ENCODE measurements at regions not wholly inside any gene's neighbourhood (a gene's known extent, or its start where the extent isn't known, plus 50 kb on each side); places are given as distances from the start of the nearest gene placed in this dataset.

DNA sequence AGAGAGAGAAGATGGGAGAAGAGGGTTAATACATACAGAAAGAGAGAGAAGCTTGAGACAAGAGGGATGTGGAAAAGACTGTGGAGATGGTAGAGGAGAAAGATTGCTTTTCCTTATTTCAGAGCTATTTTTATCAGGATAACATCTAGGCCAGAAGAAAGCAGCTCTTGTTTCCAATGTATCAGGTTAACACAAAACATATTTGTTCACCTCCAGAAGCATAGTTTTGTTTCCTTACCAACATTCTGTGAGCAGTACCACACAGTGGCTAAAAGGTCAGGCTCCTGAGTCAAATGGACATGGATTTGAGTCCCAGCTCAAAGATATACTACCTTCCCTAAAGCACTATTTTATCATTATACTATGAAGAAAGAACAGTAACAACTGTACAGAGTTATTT lies 185.5 kb downstream of the DUSP10 start:
- Histone ChIP-seq H3K4me3 (ENCODE audit: low read depth, low read length) (no peak overlapping the region), H3K9me3 (ENCODE audit: control insufficient read depth, insufficient read depth, low read length) (no peaks in the 10 kb centered on the region), H3K36me3 (ENCODE audit: control insufficient read depth, insufficient read depth, low read length) (no peaks in the 10 kb centered on the region), H3K4me1 (ENCODE audit: control insufficient read depth, insufficient read depth, low read length) (no peaks in the 10 kb centered on the region), H3K27me3 (ENCODE audit: control insufficient read depth, insufficient read depth, low read length) (no peaks in the 10 kb centered on the region), H3K9ac (ENCODE audit: low read depth, low read length) (no peak overlapping the region)

DNA sequence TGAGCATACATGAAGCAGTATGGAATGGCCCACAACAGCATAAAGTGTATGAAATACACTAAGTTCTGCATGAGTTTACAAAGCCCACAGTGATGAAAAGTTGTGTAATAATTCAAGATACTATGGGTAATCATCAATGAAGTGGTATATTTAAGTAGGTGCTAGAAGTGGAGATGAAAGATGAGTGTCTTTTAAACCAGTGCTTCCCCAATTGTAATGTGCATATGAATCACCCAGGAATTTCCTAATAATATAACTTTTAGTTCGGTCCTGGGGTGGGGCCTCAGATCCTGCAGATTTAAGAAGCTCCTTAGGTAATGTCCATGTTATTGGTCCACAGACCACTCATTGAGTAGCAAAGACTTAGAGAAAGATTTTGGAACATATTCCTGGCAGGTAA lies 184.9 kb downstream of the DUSP10 start:
- Histone ChIP-seq H3K4me1 (ENCODE audit: control insufficient read depth, insufficient read depth, low read length) (no peaks in the 10 kb centered on the region), H3K27me3 (ENCODE audit: control insufficient read depth, insufficient read depth, low read length) (no peaks in the 10 kb centered on the region), H3K36me3 (ENCODE audit: control insufficient read depth, insufficient read depth, low read length) (no peaks in the 10 kb centered on the region), H3K4me3 (ENCODE audit: low read depth, low read length) (no peak overlapping the region), H3K9ac (ENCODE audit: low read depth, low read length) (no peak overlapping the region), H3K9me3 (ENCODE audit: control insufficient read depth, insufficient read depth, low read length) (no peaks in the 10 kb centered on the region)

DNA sequence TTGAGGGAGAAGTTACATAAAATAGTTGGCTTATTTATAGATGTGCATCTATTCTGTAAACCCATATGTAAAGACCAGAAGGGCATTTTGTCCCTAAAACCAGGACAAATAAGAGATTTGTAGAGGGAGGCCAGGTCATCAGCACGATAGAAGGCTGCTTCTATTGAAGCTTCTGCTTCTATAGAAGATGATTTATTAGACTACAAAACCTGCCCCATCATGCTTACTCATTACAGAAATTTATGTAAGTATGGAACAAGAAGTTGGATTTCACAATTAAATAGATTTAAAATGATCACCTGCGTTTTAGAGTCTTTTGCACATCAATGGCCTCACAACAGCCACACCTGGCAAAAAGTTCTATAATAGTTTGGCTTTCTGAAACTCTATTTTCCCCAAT lies 183.5 kb downstream of the DUSP10 start:
- Histone ChIP-seq H3K27me3 (ENCODE audit: control insufficient read depth, insufficient read depth, low read length) (no peaks in the 10 kb centered on the region), H3K9ac (ENCODE audit: low read depth, low read length) (no peak overlapping the region), H3K36me3 (ENCODE audit: control insufficient read depth, insufficient read depth, low read length) (no peaks in the 10 kb centered on the region), H3K9me3 (ENCODE audit: control insufficient read depth, insufficient read depth, low read length) (no peaks in the 10 kb centered on the region), H3K4me1 (ENCODE audit: control insufficient read depth, insufficient read depth, low read length) (no peaks in the 10 kb centered on the region), H3K4me3 (ENCODE audit: low read depth, low read length) (no peak overlapping the region)

DNA sequence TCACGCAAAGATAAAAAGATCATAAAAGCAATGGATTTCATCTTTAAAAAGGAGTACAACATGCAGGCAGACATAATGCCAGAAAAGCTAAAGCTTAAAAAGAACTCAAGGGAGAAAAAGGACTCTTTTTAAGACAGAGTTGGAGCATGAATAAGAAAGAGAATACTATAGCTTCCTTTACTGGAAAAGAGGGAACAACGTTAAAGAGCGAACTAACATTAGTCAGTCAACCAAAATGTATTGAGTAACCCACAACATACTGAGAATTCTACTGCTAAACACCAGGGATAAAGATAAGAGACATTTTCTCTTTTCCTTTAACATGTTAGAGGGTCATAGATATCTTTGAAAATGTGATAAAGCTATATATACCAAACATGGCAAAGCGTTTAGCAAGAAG lies 182.0 kb downstream of the DUSP10 start:
- no peaks in the 10 kb centered on the region for H3K4me1 ChIP-seq (ENCODE audit: control insufficient read depth, insufficient read depth, low read length)
- no peaks in the 10 kb centered on the region for H3K36me3 ChIP-seq (ENCODE audit: control insufficient read depth, insufficient read depth, low read length)
- H3K4me3 ChIP-seq (ENCODE audit: low read depth, low read length), result no peak overlapping the region
- no peak overlapping the region for H3K9ac ChIP-seq (ENCODE audit: low read depth, low read length)
- no peaks in the 10 kb centered on the region for H3K27me3 ChIP-seq (ENCODE audit: control insufficient read depth, insufficient read depth, low read length)
- no peaks in the 10 kb centered on the region for H3K9me3 ChIP-seq (ENCODE audit: control insufficient read depth, insufficient read depth, low read length)

DNA sequence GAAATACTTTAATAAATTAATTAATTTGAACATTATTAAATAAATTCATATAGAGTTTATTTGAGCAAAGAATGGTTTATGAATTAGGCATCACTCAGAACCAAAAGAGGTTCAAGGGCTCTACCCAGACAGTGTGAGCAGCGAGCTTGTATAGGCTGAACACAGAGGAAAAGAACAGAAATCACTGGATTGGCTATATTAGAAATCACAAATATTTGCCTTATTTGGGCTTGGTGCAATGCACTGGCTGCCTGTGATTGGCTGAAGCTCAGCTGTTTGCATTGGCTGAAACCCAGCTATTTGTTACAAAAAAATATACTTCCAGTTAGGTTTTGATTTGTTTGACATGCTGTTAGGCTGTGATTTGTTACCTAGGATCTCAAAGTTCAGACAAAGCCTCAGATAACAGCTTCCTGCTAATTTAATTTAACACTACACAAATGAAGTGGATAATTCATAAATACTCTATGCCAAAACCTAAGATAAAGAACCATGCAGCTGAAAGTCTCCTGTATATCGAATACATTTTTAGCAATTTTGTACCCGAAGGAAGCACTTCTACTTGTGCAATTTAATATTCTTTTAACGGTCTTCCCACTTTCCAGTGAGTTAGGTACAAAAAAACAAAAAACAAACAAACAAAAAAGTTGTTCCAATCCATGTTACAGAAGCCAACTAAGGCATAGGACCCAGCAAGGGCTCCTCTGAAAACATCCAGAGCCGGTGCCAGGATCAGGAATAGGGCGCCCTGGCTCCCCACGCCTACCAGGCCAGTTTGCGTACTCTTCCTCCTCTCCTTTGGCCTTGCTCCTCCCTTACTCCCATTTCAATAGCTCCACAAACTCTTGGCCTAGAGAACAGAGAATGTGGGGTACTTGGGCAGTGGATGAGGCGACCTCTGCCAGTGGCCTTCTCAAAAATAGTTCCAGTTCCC lies 179.1 kb downstream of the DUSP10 start:
- Histone ChIP-seq H3K9me3 (ENCODE audit: control insufficient read depth, insufficient read depth, low read length) (no peaks in the 10 kb centered on the region), H3K36me3 (ENCODE audit: control insufficient read depth, insufficient read depth, low read length) (no peaks in the 10 kb centered on the region), H3K4me1 (ENCODE audit: control insufficient read depth, insufficient read depth, low read length) (peaks cover 2% of the 10 kb centered on the region), H3K9ac (ENCODE audit: low read depth, low read length) (no peak overlapping the region), H3K27me3 (ENCODE audit: control insufficient read depth, insufficient read depth, low read length) (no peaks in the 10 kb centered on the region), H3K4me3 (ENCODE audit: low read depth, low read length) (no peak overlapping the region)

DNA sequence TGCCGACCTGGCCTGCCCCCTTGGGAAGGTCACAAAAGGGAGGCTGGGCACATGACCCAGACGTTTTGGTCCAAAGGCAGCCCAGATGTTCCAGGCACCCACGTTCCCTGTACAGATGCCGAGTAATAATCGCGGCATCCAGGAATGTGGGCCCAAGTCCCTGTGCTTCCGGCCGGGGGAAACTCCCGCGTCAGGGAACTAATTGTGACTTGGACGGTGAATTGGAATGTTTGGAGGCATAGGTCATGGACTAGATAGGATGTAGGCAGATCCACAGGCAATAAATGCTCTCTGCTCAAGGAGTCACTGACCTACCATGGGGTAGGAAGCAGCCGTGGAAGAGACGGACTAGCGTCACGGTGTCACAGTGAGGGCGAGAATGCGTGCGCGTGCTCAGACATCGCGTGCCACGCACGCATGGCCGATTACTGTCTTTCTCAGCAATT lies 178.4 kb downstream of the DUSP10 start:
- H3K4me1 ChIP-seq (ENCODE audit: control insufficient read depth, insufficient read depth, low read length), result peaks cover 2% of the 10 kb centered on the region

DNA sequence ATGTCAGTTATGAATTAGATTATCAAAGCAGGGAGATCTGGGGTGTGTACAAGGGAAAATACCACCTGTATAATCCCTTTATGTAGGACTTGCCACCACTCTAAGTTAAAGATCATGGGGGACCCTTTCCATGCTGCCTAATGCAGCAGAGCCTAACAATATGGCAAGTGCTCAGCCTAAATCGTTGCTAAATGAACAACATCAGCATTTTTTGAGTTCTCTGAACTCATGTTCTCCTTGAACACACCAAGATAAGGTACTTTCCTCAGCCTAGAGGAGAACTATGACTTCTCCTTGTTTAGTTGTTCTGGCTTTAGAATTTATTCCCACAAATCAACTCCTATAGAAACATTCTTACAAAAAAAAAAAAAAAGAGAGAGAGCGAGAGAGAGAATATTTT lies 177.0 kb downstream of the DUSP10 start:
- Histone ChIP-seq H3K36me3 (ENCODE audit: control insufficient read depth, insufficient read depth, low read length) (no peaks in the 10 kb centered on the region), H3K9ac (ENCODE audit: low read depth, low read length) (no peak overlapping the region), H3K27me3 (ENCODE audit: control insufficient read depth, insufficient read depth, low read length) (no peaks in the 10 kb centered on the region), H3K4me3 (ENCODE audit: low read depth, low read length) (no peak overlapping the region), H3K4me1 (ENCODE audit: control insufficient read depth, insufficient read depth, low read length) (peaks cover 2% of the 10 kb centered on the region), H3K9me3 (ENCODE audit: control insufficient read depth, insufficient read depth, low read length) (no peaks in the 10 kb centered on the region)

More for the DNA sequence above, 178.4 kb downstream of the DUSP10 start:
- H3K36me3 ChIP-seq (ENCODE audit: control insufficient read depth, insufficient read depth, low read length), result no peaks in the 10 kb centered on the region
- no peak overlapping the region for H3K4me3 ChIP-seq (ENCODE audit: low read depth, low read length)
- H3K9me3 ChIP-seq (ENCODE audit: control insufficient read depth, insufficient read depth, low read length), result no peaks in the 10 kb centered on the region
- no peak overlapping the region for H3K9ac ChIP-seq (ENCODE audit: low read depth, low read length)
- H3K27me3 ChIP-seq (ENCODE audit: control insufficient read depth, insufficient read depth, low read length), result no peaks in the 10 kb centered on the region

DNA sequence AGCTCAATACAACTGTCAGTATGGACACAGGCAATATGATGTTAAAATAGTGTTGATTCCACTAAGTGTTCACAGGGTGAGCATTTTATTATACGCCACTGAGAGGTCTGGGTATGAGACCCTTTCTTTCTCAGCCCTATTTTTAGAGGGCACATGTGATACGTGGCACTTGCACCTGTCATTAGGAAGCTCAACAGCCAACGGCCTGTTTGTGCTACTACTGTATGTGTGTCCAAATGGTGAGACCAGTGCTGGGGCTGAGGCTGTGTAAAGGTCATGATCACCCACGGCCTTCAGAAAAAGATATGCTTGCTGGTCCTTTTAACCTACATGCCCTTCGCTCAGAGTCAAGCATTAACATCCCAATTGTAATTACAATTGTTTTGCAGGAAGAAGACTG lies 176.2 kb downstream of the DUSP10 start:
- no peaks in the 10 kb centered on the region for H3K9me3 ChIP-seq (ENCODE audit: control insufficient read depth, insufficient read depth, low read length)
- H3K4me3 ChIP-seq (ENCODE audit: low read depth, low read length), result no peak overlapping the region
- peaks cover 2% of the 10 kb centered on the region for H3K4me1 ChIP-seq (ENCODE audit: control insufficient read depth, insufficient read depth, low read length)
- no peak overlapping the region for H3K9ac ChIP-seq (ENCODE audit: low read depth, low read length)
- no peaks in the 10 kb centered on the region for H3K36me3 ChIP-seq (ENCODE audit: control insufficient read depth, insufficient read depth, low read length)
- H3K27me3 ChIP-seq (ENCODE audit: control insufficient read depth, insufficient read depth, low read length), result no peaks in the 10 kb centered on the region

DNA sequence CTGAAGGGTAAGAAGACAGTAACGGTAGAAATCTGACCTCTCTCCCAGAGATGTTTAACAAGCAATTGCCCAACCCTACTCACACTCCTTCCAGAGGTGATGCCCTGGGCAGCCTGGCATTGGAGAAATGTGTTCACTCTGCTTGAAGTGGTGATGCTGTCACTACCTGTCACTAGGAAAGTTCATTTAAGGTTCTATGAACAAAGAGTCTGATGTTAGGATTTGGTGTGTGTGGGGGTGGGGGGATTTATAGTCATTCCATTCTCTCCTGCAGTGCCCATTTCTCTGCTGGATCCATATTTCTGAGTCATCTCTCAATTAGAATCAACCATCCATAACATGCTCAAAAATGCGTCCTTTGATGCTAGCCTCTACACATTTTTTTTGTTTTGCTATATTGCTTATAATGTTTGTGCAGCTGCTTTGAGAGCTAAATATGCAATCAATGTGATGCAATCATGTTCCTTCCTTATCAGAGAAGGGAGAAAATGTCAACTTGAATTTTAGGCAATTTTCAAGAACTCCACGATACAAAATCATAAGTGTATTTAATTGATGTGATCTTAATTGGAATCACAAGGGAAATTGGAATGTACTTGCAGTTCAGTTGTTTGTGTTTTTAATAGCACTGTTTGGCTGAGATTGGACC lies 173.9 kb downstream of the DUSP10 start:
- Histone ChIP-seq H3K27me3 (ENCODE audit: control insufficient read depth, insufficient read depth, low read length) (no peaks in the 10 kb centered on the region), H3K9me3 (ENCODE audit: control insufficient read depth, insufficient read depth, low read length) (no peaks in the 10 kb centered on the region), H3K9ac (ENCODE audit: low read depth, low read length) (no peak overlapping the region)

DNA sequence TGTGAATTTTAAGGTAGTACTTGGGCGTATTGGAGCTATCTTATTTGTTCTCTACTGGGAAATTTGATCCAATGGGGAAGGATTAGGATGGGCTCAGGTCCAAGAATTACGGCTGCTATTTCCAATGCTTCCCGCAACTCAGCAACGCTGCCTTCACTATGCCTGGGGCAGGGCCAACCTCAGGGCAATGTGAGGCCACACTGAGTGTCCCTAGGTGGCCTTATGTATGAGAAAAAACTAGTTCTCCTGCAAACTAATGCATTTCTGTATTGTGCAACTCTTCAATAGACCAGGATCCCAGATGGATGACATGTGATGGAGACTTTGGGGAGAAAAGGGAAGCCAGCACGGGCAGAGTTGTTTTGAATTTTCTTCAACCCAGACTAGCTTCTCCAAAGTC lies 168.1 kb downstream of the DUSP10 start:
- Histone ChIP-seq H3K4me3 (ENCODE audit: low read depth, low read length) (no peak overlapping the region), H3K9ac (ENCODE audit: low read depth, low read length) (no peak overlapping the region), H3K9me3 (ENCODE audit: control insufficient read depth, insufficient read depth, low read length) (no peaks in the 10 kb centered on the region), H3K36me3 (ENCODE audit: control insufficient read depth, insufficient read depth, low read length) (no peaks in the 10 kb centered on the region), H3K27me3 (ENCODE audit: control insufficient read depth, insufficient read depth, low read length) (no peaks in the 10 kb centered on the region), H3K4me1 (ENCODE audit: control insufficient read depth, insufficient read depth, low read length) (no peaks in the 10 kb centered on the region)

More for the DNA sequence above, 173.9 kb downstream of the DUSP10 start:
- H3K4me1 ChIP-seq (ENCODE audit: control insufficient read depth, insufficient read depth, low read length), result peaks cover 2% of the 10 kb centered on the region
- no peak overlapping the region for H3K4me3 ChIP-seq (ENCODE audit: low read depth, low read length)
- H3K36me3 ChIP-seq (ENCODE audit: control insufficient read depth, insufficient read depth, low read length), result no peaks in the 10 kb centered on the region

DNA sequence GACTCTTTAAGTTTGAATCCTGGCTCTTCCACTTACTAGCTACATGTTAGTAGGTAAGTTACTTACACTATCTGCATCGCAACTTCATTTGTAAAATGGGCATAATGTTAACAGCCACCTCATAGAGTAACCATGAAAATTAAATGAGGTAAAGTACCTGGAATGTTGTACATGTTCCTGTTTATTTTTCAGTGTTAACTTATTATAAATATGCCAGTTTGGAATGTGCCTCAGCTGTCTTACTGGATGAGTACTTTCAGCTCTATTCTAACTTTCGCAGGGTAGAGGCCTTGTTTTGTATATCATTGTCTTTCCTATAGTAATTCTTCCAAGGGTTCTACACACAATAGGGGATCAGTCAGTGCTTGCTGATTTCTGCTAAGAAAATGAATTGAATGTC lies 167.4 kb downstream of the DUSP10 start:
- no peak overlapping the region for H3K9ac ChIP-seq (ENCODE audit: low read depth, low read length)
- H3K4me1 ChIP-seq (ENCODE audit: control insufficient read depth, insufficient read depth, low read length), result no peaks in the 10 kb centered on the region
- no peaks in the 10 kb centered on the region for H3K9me3 ChIP-seq (ENCODE audit: control insufficient read depth, insufficient read depth, low read length)
- H3K27me3 ChIP-seq (ENCODE audit: control insufficient read depth, insufficient read depth, low read length), result no peaks in the 10 kb centered on the region
- no peak overlapping the region for H3K4me3 ChIP-seq (ENCODE audit: low read depth, low read length)
- H3K36me3 ChIP-seq (ENCODE audit: control insufficient read depth, insufficient read depth, low read length), result no peaks in the 10 kb centered on the region

DNA sequence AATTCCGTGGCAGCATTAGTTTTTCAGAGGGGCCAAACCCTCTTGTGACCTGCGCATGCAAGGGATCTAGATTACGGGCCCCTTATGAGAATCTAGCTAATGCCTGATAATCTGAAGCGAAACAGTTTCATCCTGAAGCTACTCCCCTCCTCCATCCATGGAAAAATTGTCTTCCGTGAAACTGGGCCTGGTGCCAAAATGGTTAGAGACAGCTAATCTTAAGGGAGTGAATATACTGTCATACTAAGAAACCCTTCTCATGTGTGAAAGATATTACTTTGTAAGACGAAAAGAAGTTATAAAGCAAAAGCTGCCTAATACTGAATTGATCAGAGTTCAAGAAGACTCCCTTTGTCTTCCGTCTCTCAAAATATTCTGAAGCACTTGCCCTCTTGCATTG lies 166.3 kb downstream of the DUSP10 start:
- no peak overlapping the region for H3K4me3 ChIP-seq (ENCODE audit: low read depth, low read length)
- H3K9ac ChIP-seq (ENCODE audit: low read depth, low read length), result no peak overlapping the region
- H3K36me3 ChIP-seq (ENCODE audit: control insufficient read depth, insufficient read depth, low read length), result no peaks in the 10 kb centered on the region
- H3K27me3 ChIP-seq (ENCODE audit: control insufficient read depth, insufficient read depth, low read length), result no peaks in the 10 kb centered on the region
- no peaks in the 10 kb centered on the region for H3K9me3 ChIP-seq (ENCODE audit: control insufficient read depth, insufficient read depth, low read length)
- no peaks in the 10 kb centered on the region for H3K4me1 ChIP-seq (ENCODE audit: control insufficient read depth, insufficient read depth, low read length)
